Endothelial cell of umbilical vein (primary cell): ENCODE measurements at regions not wholly inside any gene's neighbourhood (a gene's known extent, or its start where the extent isn't known, plus 50 kb on each side); places are given as distances from the start of the nearest gene placed in this dataset.

Experiments
- BruUV-seq: library from RNA; stranded (reverse); fragments of 400-500 nt; replicated peaks from 2 replicates; lab custom pipeline; 2021; lab: Mats Ljungman, UMichigan
- CTCF ChIA-PET: fragments of 300-600, 350-600 bp; sonication (Branson Sonifier 250); formaldehyde crosslinking; loops from one replicate; lab custom pipeline; 2021; ENCODE audit warnings: antibody characterized with exemption, inconsistent platforms; lab: Charles Lee
- POLR2A ChIA-PET: fragments of 300-600, 350-600 bp; sonication (Branson Sonifier 250); formaldehyde crosslinking; loops from one replicate; lab custom pipeline; 2021; ENCODE audit warnings: antibody characterized with exemption, inconsistent platforms; lab: Charles Lee
- DNase-seq: peaks from one replicate; pipeline ENCODE4 v3.0.0-alpha.2; 2011; ENCODE audit warnings: low read depth, low spot score
- FAIRE-seq: peaks from 2 replicates; lab custom pipeline; 2011; peaks lifted over from hg19 to GRCh38; lab: Jason Lieb, UNC
- H2AFZ ChIP-seq: 2 replicates; pipeline ENCODE4 v1.6.0; 2012; ENCODE audit warnings: low read depth, low read length, control low read depth, inconsistent platforms
- H3K27ac ChIP-seq: 2 replicates; pipeline ENCODE4 v1.5.1; 2011; ENCODE audit warnings: low read depth, mild to moderate bottlenecking, control low read depth, low read length, moderate library complexity; ENCODE audit not compliant: insufficient read depth
- H3K27me3 ChIP-seq, 2 experiments: 2 replicates each; pipeline versions ENCODE4 v1.6.0 to v1.6.1; 2011; ENCODE audit warnings: low read length in 2 of 2, mixed read lengths in 1 of 2; ENCODE audit not compliant: control insufficient read depth in 2 of 2, insufficient read depth in 2 of 2
- H3K36me3 ChIP-seq, 2 experiments: 2 replicates in 1 of 2; 3 replicates in 1 of 2; pipeline ENCODE4 v1.5.1; 2011; ENCODE audit warnings: low read length in 2 of 2, mild to moderate bottlenecking in 1 of 2, moderate library complexity in 1 of 2; ENCODE audit not compliant: control insufficient read depth in 2 of 2, insufficient read depth in 2 of 2; ENCODE audit errors: extremely low read depth in 1 of 2
- H3K4me1 ChIP-seq: 3 replicates; pipeline ENCODE4 v1.5.1; 2011; ENCODE audit warnings: mild to moderate bottlenecking, low read length; ENCODE audit not compliant: control insufficient read depth, insufficient read depth; ENCODE audit errors: extremely low read depth
- H3K4me2 ChIP-seq: 2 replicates; pipeline ENCODE4 v1.6.1; 2011; ENCODE audit warnings: low read length, control low read depth, mixed read lengths; ENCODE audit not compliant: insufficient read depth
- H3K4me3 ChIP-seq, 3 experiments: fragments of 200-600 bp in 1 of 3; sonication (generic), shearing (Covaris generic) in 1 of 3; replicated peaks in 1 of 3; 2 replicates each; pipeline ENCODE4 v1.5.1; 2011 to 2016; ENCODE audit warnings: control low read depth in 3 of 3, low read length in 3 of 3, mild to moderate bottlenecking in 2 of 3, inconsistent platforms in 1 of 3, low read depth in 1 of 3, moderate library complexity in 1 of 3; ENCODE audit not compliant: insufficient read depth in 1 of 3
- H3K79me2 ChIP-seq: 2 replicates; pipeline ENCODE4 v1.6.0; 2012; ENCODE audit warnings: low read length, inconsistent platforms; ENCODE audit not compliant: control insufficient read depth, insufficient read depth
- H3K9ac ChIP-seq: replicated peaks from 2 replicates; pipeline ENCODE3; 2011; ENCODE audit warnings: low read length, control low read depth; ENCODE audit not compliant: insufficient read depth; ENCODE audit errors: extremely low read depth
- H3K9me1 ChIP-seq: replicated peaks from 3 replicates; pipeline ENCODE4 v1.6.0; 2011; ENCODE audit warnings: mild to moderate bottlenecking, low read length; ENCODE audit not compliant: control insufficient read depth, insufficient read depth; ENCODE audit errors: extremely low read depth
- H3K9me3 ChIP-seq: replicated peaks from 2 replicates; pipeline ENCODE4 v1.5.1; 2012; ENCODE audit warnings: low read length, inconsistent platforms; ENCODE audit not compliant: control insufficient read depth, insufficient read depth
- H4K20me1 ChIP-seq: replicated peaks from 2 replicates; pipeline ENCODE3; 2011; ENCODE audit warnings: mild to moderate bottlenecking, low read length; ENCODE audit not compliant: control insufficient read depth, insufficient read depth; ENCODE audit errors: extremely low read depth
- EZH2 ChIP-seq: IDR thresholded peaks from 2 replicates; pipeline ENCODE4 v1.6.1; 2012; ENCODE audit warnings: borderline replicate concordance, low read depth, mild to moderate bottlenecking, moderate library complexity, low read length, inconsistent platforms; ENCODE audit not compliant: severe bottlenecking
- FOS ChIP-seq: IDR thresholded peaks from 2 replicates; pipeline ENCODE4 v1.6.1; 2011; ENCODE audit warnings: mild to moderate bottlenecking, low read length, moderate library complexity, borderline replicate concordance; ENCODE audit not compliant: insufficient read depth
- GATA2 ChIP-seq: IDR thresholded peaks from 2 replicates; pipeline ENCODE4 v1.7.0; 2011; ENCODE audit warnings: low read depth, mild to moderate bottlenecking, moderate library complexity, mixed read lengths, low read length; ENCODE audit not compliant: insufficient read length, insufficient read depth
- JUN ChIP-seq: IDR thresholded peaks from 2 replicates; pipeline ENCODE4 v1.6.1; 2011; ENCODE audit warnings: borderline replicate concordance, low read depth; ENCODE audit not compliant: insufficient read length, insufficient read depth
- MYC ChIP-seq: IDR thresholded peaks from one replicate; pipeline ENCODE4 v1.6.1; 2011; ENCODE audit warnings: mild to moderate bottlenecking, low read depth, low read length
- POLR2A ChIP-seq: IDR thresholded peaks from 2 replicates; pipeline ENCODE4 v1.6.1; 2012; ENCODE audit warnings: low read depth, mild to moderate bottlenecking, control low read depth, low read length
- POLR2AphosphoS5 ChIP-seq: IDR thresholded peaks from 2 replicates; pipeline ENCODE4 v1.6.1; 2012; ENCODE audit warnings: low read depth, mild to moderate bottlenecking, control low read depth, low read length, moderate library complexity; ENCODE audit not compliant: insufficient read depth
- dilution Hi-C: fragments of 300-500 bp; cut with MboI; formaldehyde crosslinking; loops from one replicate; pipeline ENCODE4 v1.15.0; 2019; ENCODE audit warnings: low sequenced_read_pairs; ENCODE audit not compliant: extremely low pct_ligation_motif_present
- intact Hi-C: fragments of 100-400 bp; cut with micrococcal nuclease; formaldehyde crosslinking; loops from one replicate; pipeline ENCODE4 v1.10.0; 2022
- TF ChIP-seq, protein P1 (sequence below): IDR thresholded peaks from 2 replicates; pipeline ENCODE4 v1.6.1; 2011; ENCODE audit not compliant: insufficient read depth, insufficient read length
- TF ChIP-seq, protein P2 (sequence below), 2 donors: IDR thresholded peaks; 1 replicate in 1 of 2; 2 replicates in 1 of 2; pipeline ENCODE4 v1.5.1; 2011; ENCODE audit warnings: low read length in 2 of 2, mild to moderate bottlenecking in 2 of 2, moderate library complexity in 2 of 2, control low read depth in 1 of 2, inconsistent platforms in 1 of 2, low read depth in 1 of 2; ENCODE audit not compliant: insufficient read depth in 1 of 2; ENCODE audit errors: extremely low read depth in 1 of 2

DNA sequence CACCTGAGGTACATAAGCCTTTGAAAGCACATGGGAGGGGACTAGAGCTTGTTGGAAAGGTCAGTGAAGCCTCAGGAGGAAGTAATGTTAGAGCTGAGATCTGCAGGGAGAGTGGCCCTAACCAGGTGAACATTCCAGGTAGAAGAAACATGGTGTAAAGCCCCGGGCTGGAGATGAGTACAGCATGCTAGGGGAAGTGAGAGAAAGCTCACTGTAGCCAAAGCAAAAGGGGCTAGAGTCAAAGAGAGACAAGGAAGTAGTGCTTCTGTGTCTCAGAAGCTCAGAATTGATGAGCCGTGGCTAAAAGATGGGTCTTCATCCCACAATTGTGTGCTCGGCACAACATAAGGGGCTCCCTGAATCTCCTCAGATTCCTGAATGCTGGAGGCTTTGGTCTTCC is 481.8 kb downstream of the XYLT1 start:
- DNase-seq (no peak), FAIRE-seq (no peak)
- no peaks in the 10 kb centered on the region for H3K9me3 ChIP-seq
- no peak overlapping the region for H3K4me3 ChIP-seq
- no peaks in the 10 kb centered on the region for H3K27me3 ChIP-seq
- BruUV-seq: no TSS peak
- H3K4me2 ChIP-seq: no peak overlapping the region
- no peak overlapping the region for H3K27ac ChIP-seq
- no peaks in the 10 kb centered on the region for H4K20me1 ChIP-seq
- ChIA-PET CTCF (no interaction called here), POLR2A (no interaction called here)
- no peaks in the 10 kb centered on the region for H3K4me1 ChIP-seq
- H2AFZ ChIP-seq: no peak overlapping the region
- intact Hi-C loops: no loop called here
- dilution Hi-C loops: no loop called here
- H3K9ac ChIP-seq: no peak overlapping the region
- H3K36me3 ChIP-seq: no peaks in the 10 kb centered on the region
- TF ChIP-seq JUN (no peak), POLR2A (no peak)
- no peaks in the 10 kb centered on the region for H3K79me2 ChIP-seq
- H3K9me1 ChIP-seq: no peaks in the 10 kb centered on the region

DNA sequence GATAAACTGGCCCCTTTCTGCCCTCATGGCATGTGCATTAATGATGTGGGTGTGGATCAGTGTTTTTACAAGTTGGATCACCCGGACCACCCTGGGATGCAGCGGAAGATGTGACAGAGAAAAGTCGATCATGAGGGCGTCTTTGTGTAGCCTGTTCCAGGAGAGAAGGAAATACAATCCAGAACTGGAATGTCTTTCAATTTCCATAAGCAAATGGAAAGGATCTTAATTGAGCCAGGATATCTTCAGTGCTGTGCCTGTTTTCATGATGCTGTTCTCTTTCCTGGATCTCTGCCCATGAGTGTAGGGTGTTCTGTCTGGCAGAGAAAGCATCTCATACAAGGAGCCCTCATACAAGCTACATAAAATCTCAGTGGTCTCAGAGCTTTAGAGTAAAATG is 481.4 kb downstream of the XYLT1 start:
- Histone ChIP-seq H3K36me3 (no peaks in the 10 kb centered on the region), H3K27me3 (no peaks in the 10 kb centered on the region), H3K79me2 (no peaks in the 10 kb centered on the region), H3K9me1 (no peaks in the 10 kb centered on the region), H2AFZ (no peak overlapping the region), H4K20me1 (no peaks in the 10 kb centered on the region), H3K4me1 (no peaks in the 10 kb centered on the region), H3K4me2 (no peak overlapping the region), H3K27ac (no peak overlapping the region), H3K4me3 (no peak overlapping the region), H3K9me3 (no peaks in the 10 kb centered on the region), H3K9ac (no peak overlapping the region)
- intact Hi-C loops: no loop called here
- POLR2A ChIA-PET: no interaction called here
- no peak for FAIRE-seq
- dilution Hi-C loops: no loop called here
- TF ChIP-seq, protein P1, sequence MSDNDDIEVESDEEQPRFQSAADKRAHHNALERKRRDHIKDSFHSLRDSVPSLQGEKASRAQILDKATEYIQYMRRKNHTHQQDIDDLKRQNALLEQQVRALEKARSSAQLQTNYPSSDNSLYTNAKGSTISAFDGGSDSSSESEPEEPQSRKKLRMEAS: no peak
- no peak for TF ChIP-seq JUN
- no peak for TF ChIP-seq FOS
- no peak for TF ChIP-seq POLR2A
- no peak for TF ChIP-seq POLR2AphosphoS5
- no peak for TF ChIP-seq EZH2
- TF ChIP-seq GATA2: no peak
- TF ChIP-seq, protein P2, sequence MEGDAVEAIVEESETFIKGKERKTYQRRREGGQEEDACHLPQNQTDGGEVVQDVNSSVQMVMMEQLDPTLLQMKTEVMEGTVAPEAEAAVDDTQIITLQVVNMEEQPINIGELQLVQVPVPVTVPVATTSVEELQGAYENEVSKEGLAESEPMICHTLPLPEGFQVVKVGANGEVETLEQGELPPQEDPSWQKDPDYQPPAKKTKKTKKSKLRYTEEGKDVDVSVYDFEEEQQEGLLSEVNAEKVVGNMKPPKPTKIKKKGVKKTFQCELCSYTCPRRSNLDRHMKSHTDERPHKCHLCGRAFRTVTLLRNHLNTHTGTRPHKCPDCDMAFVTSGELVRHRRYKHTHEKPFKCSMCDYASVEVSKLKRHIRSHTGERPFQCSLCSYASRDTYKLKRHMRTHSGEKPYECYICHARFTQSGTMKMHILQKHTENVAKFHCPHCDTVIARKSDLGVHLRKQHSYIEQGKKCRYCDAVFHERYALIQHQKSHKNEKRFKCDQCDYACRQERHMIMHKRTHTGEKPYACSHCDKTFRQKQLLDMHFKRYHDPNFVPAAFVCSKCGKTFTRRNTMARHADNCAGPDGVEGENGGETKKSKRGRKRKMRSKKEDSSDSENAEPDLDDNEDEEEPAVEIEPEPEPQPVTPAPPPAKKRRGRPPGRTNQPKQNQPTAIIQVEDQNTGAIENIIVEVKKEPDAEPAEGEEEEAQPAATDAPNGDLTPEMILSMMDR (IDR thresholded peaks at IDR 0.05; ENCODE audit: extremely low read depth in 1 of 2, insufficient read depth in 1 of 2, low read depth in 1 of 2, low read length in 2 of 2): no peak
- no peak for TF ChIP-seq MYC
- BruUV-seq: no TSS peak
- DNase-seq: no peak
- CTCF ChIA-PET: no interaction called here
